HepG2 (cell line): ENCODE measurements at regions not wholly inside any gene's neighbourhood (a gene's known extent, or its start where the extent isn't known, plus 50 kb on each side); places are given as distances from the start of the nearest gene placed in this dataset.

Source experiments
- ATAC-seq: fragments of 200-7000 bp; cut with Tn5 transposase; 3 replicates; pipeline ENCODE4 v1.9.1; 2020; ENCODE audit warnings: mild to moderate bottlenecking, moderate library complexity
- BruUV-seq: library from RNA; stranded (reverse); fragments of 400-500 nt; replicated peaks from 2 replicates; lab custom pipeline; 2021; lab: Mats Ljungman, UMichigan
- CTCF ChIA-PET: fragments of 300-600 bp; formaldehyde crosslinking; extraction: SDS; loops from one replicate; lab custom pipeline; 2021; ENCODE audit warnings: low total read pairs, inconsistent platforms, low intra/inter-chr PET ratio; lab: Yijun Ruan, JAX
- POLR2A ChIA-PET: fragments of 350-600 bp; sonication (Branson Sonifier 250); formaldehyde crosslinking; loops from one replicate; lab custom pipeline; 2020; ENCODE audit warnings: antibody characterized with exemption, inconsistent platforms; lab: Yijun Ruan, JAX
- DNase-seq: peaks from one replicate; pipeline ENCODE4 v3.0.0-alpha.2; 2015; ENCODE audit warnings: low spot score
- FAIRE-seq: peaks from 3 replicates; lab custom pipeline; 2011; peaks lifted over from hg19 to GRCh38; lab: Jason Lieb, UNC
- H2AFZ ChIP-seq: one replicate; pipeline ENCODE4 v1.6.1; 2011; ENCODE audit warnings: low read length, inconsistent platforms
- H3K27ac ChIP-seq: fragments of 300-600 bp; 3 replicates; pipeline ENCODE4 v1.8.0; 2011; ENCODE audit warnings: mixed run types, mild to moderate bottlenecking, mixed read lengths, low read length, inconsistent platforms; ENCODE audit not compliant: insufficient read depth; ENCODE audit errors: extremely low read length
- H3K27me3 ChIP-seq, 2 experiments: fragments of 200-600 bp in 1 of 2; 2 replicates in 1 of 2; 3 replicates in 1 of 2; pipeline versions ENCODE4 v1.6.0 to v1.8.0; 2011; ENCODE audit warnings: low read length in 2 of 2, mild to moderate bottlenecking in 2 of 2, moderate library complexity in 2 of 2, inconsistent platforms in 1 of 2; ENCODE audit not compliant: insufficient read depth in 2 of 2, control insufficient read depth in 1 of 2
- H3K36me3 ChIP-seq, 2 experiments: fragments of 200-600 bp in 1 of 2; replicated peaks in 1 of 2; 2 replicates in 1 of 2; 3 replicates in 1 of 2; pipeline versions ENCODE4 v1.5.1 to v1.8.0; 2011; ENCODE audit warnings: low read length in 2 of 2, inconsistent platforms in 1 of 2; ENCODE audit not compliant: insufficient read depth in 2 of 2, control insufficient read depth in 1 of 2
- H3K4me1 ChIP-seq: 2 replicates; pipeline ENCODE4 v1.5.1; 2012; ENCODE audit warnings: low read length, inconsistent platforms; ENCODE audit not compliant: insufficient read depth
- H3K4me2 ChIP-seq: 2 replicates; pipeline ENCODE4 v1.6.0; 2011; ENCODE audit warnings: low read depth, low read length, inconsistent platforms
- H3K4me3 ChIP-seq, 3 experiments: fragments of 200-600 bp in 1 of 3; sonication (generic), shearing (Covaris generic) in 1 of 3; replicated peaks in 1 of 3; 2 replicates each; pipeline ENCODE4 v1.5.1; 2011 to 2016; ENCODE audit warnings: low read length in 3 of 3, inconsistent platforms in 2 of 3, low read depth in 2 of 3, mild to moderate bottlenecking in 2 of 3, control low read depth in 1 of 3, mixed read lengths in 1 of 3; ENCODE audit not compliant: insufficient read depth in 1 of 3
- H3K79me2 ChIP-seq: one replicate; pipeline ENCODE4 v1.6.1; 2011; ENCODE audit warnings: low read length, inconsistent platforms; ENCODE audit not compliant: insufficient read depth
- H3K9ac ChIP-seq: 2 replicates; pipeline ENCODE4 v1.6.0; 2011; ENCODE audit warnings: mild to moderate bottlenecking, low read depth, low read length, inconsistent platforms; ENCODE audit not compliant: insufficient read depth
- H3K9me3 ChIP-seq: 2 replicates; pipeline ENCODE4 v1.5.1; 2012; ENCODE audit warnings: mild to moderate bottlenecking, low read length
- H4K20me1 ChIP-seq: 2 replicates; pipeline ENCODE4 v1.6.0; 2011; ENCODE audit warnings: inconsistent platforms, mild to moderate bottlenecking, low read length, moderate library complexity; ENCODE audit not compliant: insufficient read depth
- ARHGAP35 ChIP-seq: sonication (generic); formaldehyde crosslinking; IDR thresholded peaks from 2 replicates; pipeline ENCODE4 v1.9.0; 2022; ENCODE audit warnings: mild to moderate bottlenecking, inconsistent platforms, moderate library complexity, missing genetic modification reagents, borderline replicate concordance
- HDAC1 ChIP-seq: sonication (generic); formaldehyde crosslinking; IDR thresholded peaks from 2 replicates; pipeline ENCODE4 v1.5.1; 2020; ENCODE audit warnings: mild to moderate bottlenecking, missing genetic modification reagents
- RORA ChIP-seq: sonication (generic); formaldehyde crosslinking; IDR thresholded peaks from 2 replicates; pipeline ENCODE4 v1.5.0; 2020; ENCODE audit warnings: mild to moderate bottlenecking, missing genetic modification reagents, moderate library complexity
- ZC3H4 ChIP-seq: sonication (generic); formaldehyde crosslinking; IDR thresholded peaks from 2 replicates; pipeline ENCODE4 v1.4.0; 2020; ENCODE audit warnings: missing genetic modification reagents, borderline replicate concordance
- ZNF318 ChIP-seq: sonication (generic); formaldehyde crosslinking; IDR thresholded peaks from 2 replicates; pipeline ENCODE4 v1.4.0; 2020; ENCODE audit warnings: mild to moderate bottlenecking, missing genetic modification reagents
- ZNF557 ChIP-seq: sonication (generic); formaldehyde crosslinking; IDR thresholded peaks from 2 replicates; pipeline ENCODE4 v1.4.0; 2020; ENCODE audit warnings: missing genetic modification reagents
- ZNF724P ChIP-seq: sonication (generic); formaldehyde crosslinking; IDR thresholded peaks from 2 replicates; pipeline ENCODE4 v1.8.0; 2022; ENCODE audit warnings: missing genetic modification reagents, borderline replicate concordance
- ZNF761 ChIP-seq: sonication (generic); formaldehyde crosslinking; conservative IDR thresholded peaks from 2 replicates; pipeline ENCODE4 v1.4.0; 2020; ENCODE audit warnings: mild to moderate bottlenecking, missing genetic modification reagents
- whole genome bisulfite sequencing: methylation state at CpG from one replicate; pipeline ENCODE4 v1.1.6; 2017; ENCODE audit warnings: low lambda C conversion rate; 5-methylcytosine and 5-hydroxymethylcytosine counted together
- in situ Hi-C: cut with HindIII; loops from 2 replicates; pipeline ENCODE4 v1.10.0; 2017; ENCODE audit warnings: low pct_unique_long_range_greater_than_20kb; ENCODE audit not compliant: extremely low pct_ligation_motif_present
- intact Hi-C: fragments of 100-400 bp; cut with micrococcal nuclease; formaldehyde crosslinking; loops from one replicate; pipeline ENCODE4 v1.10.0; 2022; ENCODE audit not compliant: unreplicated experiment

- no peak for FAIRE-seq
- H2AFZ ChIP-seq: no peak overlapping the region
- no peaks in the 10 kb centered on the region for H3K4me1 ChIP-seq
- H3K9ac ChIP-seq: no peak overlapping the region
- H3K79me2 ChIP-seq: no peaks in the 10 kb centered on the region
- H3K9me3 ChIP-seq: no peaks in the 10 kb centered on the region
- no peak overlapping the region for H3K4me3 ChIP-seq
- no peaks in the 10 kb centered on the region for H3K36me3 ChIP-seq
- no peaks in the 10 kb centered on the region for H4K20me1 ChIP-seq
- ChIA-PET CTCF (no interaction called here), POLR2A (no interaction called here)
- H3K27ac ChIP-seq: no peak overlapping the region
- in situ Hi-C loops (no loop called here), intact Hi-C loops (no loop called here)
- 8% methylated on average over 2 of the region's 2 CpGs for WGBS
- no peak for TF ChIP-seq ZNF557 (CRISPR knock-in tag)
- TF ChIP-seq ZNF318: no peak
- no peak for TF ChIP-seq ARHGAP35 (CRISPR knock-in tag)
- no peak for TF ChIP-seq RORA (CRISPR knock-in tag)
- TF ChIP-seq ZNF761 (CRISPR knock-in tag): no peak
- TF ChIP-seq HDAC1: no peak
- TF ChIP-seq ZC3H4 (CRISPR knock-in tag): no peak
- no peak for TF ChIP-seq ZNF724P (CRISPR knock-in tag)
- no TSS peak for BruUV-seq
- no peak overlapping the region for H3K4me2 ChIP-seq
- H3K27me3 ChIP-seq: peaks cover 2 to 72% of the 10 kb centered on the region in 2 experiments; a peak in 4 of 5 replicates
- ATAC-seq: no peak
- no peak for DNase-seq
These were observed 137.1 kb upstream of the KCNG1 start for GRCh38 chr20:51159981-51160380.
